IMR-90 (cell line): ENCODE measurements at regions not wholly inside any gene's neighbourhood (a gene's known extent, or its start where the extent isn't known, plus 50 kb on each side); places are given as distances from the start of the nearest gene placed in this dataset.

Experiments
- ATAC-seq: fragments of 200-7000 bp; cut with Tn5 transposase; 2 replicates; pipeline ENCODE4 v1.9.1; 2020; ENCODE audit warnings: low read depth, mild to moderate bottlenecking, moderate library complexity
- BruUV-seq: library from RNA; stranded (reverse); fragments of 400-500 nt; replicated peaks from 2 replicates; lab custom pipeline; 2021; lab: Mats Ljungman, UMichigan
- CTCF ChIA-PET: fragments of 300-600 bp; formaldehyde crosslinking; extraction: SDS; loops from one replicate; lab custom pipeline; 2021; ENCODE audit warnings: antibody characterized with exemption; lab: Yijun Ruan, JAX
- POLR2A ChIA-PET: fragments of 300-600 bp; sonication (Branson Sonifier 250); formaldehyde crosslinking; loops from one replicate; lab custom pipeline; 2022; ENCODE audit warnings: antibody characterized with exemption; ENCODE audit not compliant: unreplicated experiment; lab: Charles Lee
- DNase-seq: peaks from one replicate; pipeline ENCODE4 v3.0.0; 2013
- H2AFZ ChIP-seq: replicated peaks from 2 replicates; pipeline ENCODE3; 2013; ENCODE audit warnings: low read length, mild to moderate bottlenecking; ENCODE audit not compliant: poor library complexity
- H2AK5ac ChIP-seq: 2 replicates; pipeline ENCODE4 v1.6.1; 2013; ENCODE audit warnings: low read depth, low read length, inconsistent platforms
- H2AK9ac ChIP-seq: replicated peaks from 2 replicates; pipeline ENCODE3; 2013; ENCODE audit warnings: mild to moderate bottlenecking, low read depth, low read length, moderate library complexity; ENCODE audit not compliant: poor library complexity
- H2BK120ac ChIP-seq: 2 replicates; pipeline ENCODE4 v1.6.1; 2013; ENCODE audit warnings: low read depth, low read length, inconsistent platforms
- H2BK15ac ChIP-seq: 3 replicates; pipeline ENCODE4 v1.6.1; 2013; ENCODE audit warnings: low read depth, low read length, inconsistent platforms
- H2BK20ac ChIP-seq: 2 replicates; pipeline ENCODE4 v1.6.1; 2013; ENCODE audit warnings: low read depth, mild to moderate bottlenecking, inconsistent platforms, low read length, moderate library complexity
- H2BK5ac ChIP-seq: 2 replicates; pipeline ENCODE4 v1.6.1; 2013; ENCODE audit warnings: mild to moderate bottlenecking, low read depth, low read length, inconsistent platforms; ENCODE audit not compliant: poor library complexity, severe bottlenecking
- H3K14ac ChIP-seq: replicated peaks from 2 replicates; pipeline ENCODE4 v1.6.1; 2013; ENCODE audit warnings: low read depth, low read length, inconsistent platforms
- H3K18ac ChIP-seq: 2 replicates; pipeline ENCODE4 v1.6.1; 2013; ENCODE audit warnings: low read depth, low read length, control low read depth
- H3K23ac ChIP-seq: 2 replicates; pipeline ENCODE4 v1.6.1; 2013; ENCODE audit warnings: low read depth, low read length, inconsistent platforms
- H3K27ac ChIP-seq: 2 replicates; pipeline ENCODE4 v1.5.1; 2013; ENCODE audit warnings: mild to moderate bottlenecking, control low read depth, low read length; ENCODE audit not compliant: insufficient read depth
- H3K27me3 ChIP-seq: 2 replicates; pipeline ENCODE4 v1.6.1; 2013; ENCODE audit warnings: low read length; ENCODE audit not compliant: control insufficient read depth, insufficient read depth
- H3K36me3 ChIP-seq: 2 replicates; pipeline ENCODE4 v1.6.1; 2013; ENCODE audit warnings: low read length, mixed read lengths; ENCODE audit not compliant: control insufficient read depth, insufficient read depth
- H3K4ac ChIP-seq: 2 replicates; pipeline ENCODE4 v1.6.1; 2013; ENCODE audit warnings: low read depth, low read length, inconsistent platforms
- H3K4me1 ChIP-seq: 2 replicates; pipeline ENCODE4 v1.6.1; 2013; ENCODE audit warnings: low read length, mixed read lengths; ENCODE audit not compliant: control insufficient read depth, insufficient read depth
- H3K4me2 ChIP-seq: 2 replicates; pipeline ENCODE4 v1.6.1; 2013; ENCODE audit warnings: low read depth, mild to moderate bottlenecking, control low read depth, low read length, moderate library complexity
- H3K4me3 ChIP-seq: 2 replicates; pipeline ENCODE4 v1.5.1; 2013; ENCODE audit warnings: low read depth, mild to moderate bottlenecking, control low read depth, low read length, moderate library complexity; ENCODE audit not compliant: insufficient read depth
- H3K56ac ChIP-seq: 2 replicates; pipeline ENCODE4 v1.6.1; 2013; ENCODE audit warnings: low read length, inconsistent platforms; ENCODE audit not compliant: insufficient read depth; ENCODE audit errors: extremely low read depth
- H3K79me1 ChIP-seq, 2 experiments: 2 replicates each; pipeline ENCODE4 v1.6.1; 2013; ENCODE audit warnings: low read length in 2 of 2, inconsistent platforms in 1 of 2, low read depth in 1 of 2
- H3K9ac ChIP-seq: 2 replicates; pipeline ENCODE4 v1.6.1; 2013; ENCODE audit warnings: low read depth, low read length, control low read depth
- H3K9me1 ChIP-seq: 2 replicates; pipeline ENCODE4 v1.6.1; 2013; ENCODE audit warnings: low read length, inconsistent platforms; ENCODE audit not compliant: insufficient read depth
- H3K9me3 ChIP-seq: 2 replicates; pipeline ENCODE4 v1.6.1; 2013; ENCODE audit warnings: low read length; ENCODE audit not compliant: control insufficient read depth, insufficient read depth
- H4K20me1 ChIP-seq: 2 replicates; pipeline ENCODE4 v1.6.1; 2013; ENCODE audit warnings: low read length, inconsistent platforms; ENCODE audit not compliant: insufficient read depth
- H4K5ac ChIP-seq: 2 replicates; pipeline ENCODE4 v1.6.1; 2013; ENCODE audit warnings: mild to moderate bottlenecking, low read depth, low read length, control low read depth
- H4K8ac ChIP-seq, 2 experiments: 2 replicates each; pipeline ENCODE4 v1.6.1; 2013; ENCODE audit warnings: low read depth in 2 of 2, low read length in 2 of 2, control low read depth in 1 of 2, inconsistent platforms in 1 of 2
- H4K91ac ChIP-seq: 2 replicates; pipeline ENCODE4 v1.6.1; 2013; ENCODE audit warnings: low read depth, low read length, inconsistent platforms; ENCODE audit not compliant: insufficient read depth
- BHLHE40 ChIP-seq: fragments of 150-350 bp; IDR thresholded peaks from 2 replicates; pipeline ENCODE4 v1.6.1; 2016; ENCODE audit warnings: mild to moderate bottlenecking, low read depth, low read length
- CEBPB ChIP-seq: IDR thresholded peaks from 2 replicates; pipeline ENCODE4 v1.6.1; 2012; ENCODE audit warnings: low read depth, low read length, improper control_type of control experiment
- CHD1 ChIP-seq: IDR thresholded peaks from 2 replicates; pipeline ENCODE4 v1.6.1; 2012; ENCODE audit warnings: low read depth, low read length, improper control_type of control experiment
- CTCF ChIP-seq: conservative IDR thresholded peaks from 2 replicates; pipeline ENCODE4 v1.5.1; 2012; ENCODE audit warnings: mild to moderate bottlenecking, low read depth, low read length, improper control_type of control experiment
- FOS ChIP-seq: fragments of 150-350 bp; IDR thresholded peaks from 2 replicates; pipeline ENCODE4 v1.6.1; 2016; ENCODE audit warnings: low read depth, low read length
- MAFK ChIP-seq: IDR thresholded peaks from 2 replicates; pipeline ENCODE4 v1.6.1; 2012; ENCODE audit warnings: low read depth, low read length, improper control_type of control experiment
- MAZ ChIP-seq: IDR thresholded peaks from 2 replicates; pipeline ENCODE4 v1.6.1; 2012; ENCODE audit warnings: low read depth, mild to moderate bottlenecking, low read length, improper control_type of control experiment, moderate library complexity, borderline replicate concordance
- MXI1 ChIP-seq: IDR thresholded peaks from 2 replicates; pipeline ENCODE4 v1.6.1; 2012; ENCODE audit warnings: low read depth, mild to moderate bottlenecking, low read length, moderate library complexity, borderline replicate concordance
- NFE2L2 ChIP-seq: fragments of 150-350 bp; IDR thresholded peaks from 2 replicates; pipeline ENCODE4 v1.6.1; 2016; ENCODE audit warnings: low read depth, mild to moderate bottlenecking, low read length
- RAD21 ChIP-seq: IDR thresholded peaks from 2 replicates; pipeline ENCODE4 v1.6.1; 2012; ENCODE audit warnings: low read length, improper control_type of control experiment
- RFX5 ChIP-seq: IDR thresholded peaks from 2 replicates; pipeline ENCODE4 v1.8.0; 2012; ENCODE audit warnings: low read depth, mild to moderate bottlenecking, low read length, moderate library complexity
- SMC3 ChIP-seq: fragments of 150-350 bp; IDR thresholded peaks from 2 replicates; pipeline ENCODE4 v1.6.1; 2016; ENCODE audit warnings: low read depth, mild to moderate bottlenecking, antibody characterized with exemption, low read length, moderate library complexity
- USF2 ChIP-seq: fragments of 150-350 bp; IDR thresholded peaks from 2 replicates; pipeline ENCODE4 v1.6.1; 2017; ENCODE audit warnings: mild to moderate bottlenecking, antibody characterized with exemption, low read length, low read depth
- WGBS, 2 experiments: methylation state at CpG; one replicate each; pipeline versions ENCODE4 v1.1.5 to v1.1.7; 2013; ENCODE audit warnings: missing lambda C conversion rate in 2 of 2; ENCODE audit not compliant: insufficient read length in 1 of 2; ENCODE audit errors: extremely low coverage in 2 of 2; 5-methylcytosine and 5-hydroxymethylcytosine counted together
- dilution Hi-C: fragments of 300-500 bp; cut with HindIII; formaldehyde crosslinking; loops from one replicate; pipeline ENCODE4 v1.14.3; 2018; ENCODE audit warnings: low sequenced_read_pairs; ENCODE audit not compliant: unreplicated experiment
- in situ Hi-C: fragments of 300-500 bp; cut with MboI; formaldehyde crosslinking; loops from 3 replicates; pipeline ENCODE4 v1.14.3; 2019; ENCODE audit warnings: low sequenced_read_pairs, inconsistent platforms, mixed read lengths
- intact Hi-C: fragments of 100-400 bp; cut with micrococcal nuclease; formaldehyde crosslinking; loops from 2 replicates; pipeline ENCODE4 v1.10.0; 2022

GRCh38 chr12:123059500-123059899 is 79.0 kb downstream of the ARL6IP4 start (continued):
- TF ChIP-seq CTCF (no peak), MAZ (no peak)

DNA sequence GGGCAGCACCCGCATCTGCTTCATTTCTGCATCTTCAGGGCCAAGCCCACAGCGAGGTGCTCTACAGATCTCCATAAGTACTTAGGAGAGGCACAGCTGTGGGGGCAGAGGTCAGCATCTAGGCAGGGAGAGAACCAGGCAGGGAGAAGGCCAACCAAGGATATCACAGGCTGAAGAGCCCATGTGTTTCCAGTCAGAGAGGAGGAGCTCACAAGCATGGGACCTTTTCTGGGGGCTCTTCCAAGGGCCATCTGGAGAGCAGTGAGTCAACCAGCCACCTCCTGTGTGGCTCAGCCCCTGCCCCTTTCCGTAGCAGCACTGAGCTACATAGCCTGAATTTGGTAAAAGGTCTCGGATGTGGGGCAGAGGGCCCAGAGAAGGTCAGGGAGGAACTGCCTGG is 78.5 kb downstream of the ARL6IP4 start:
- DNase-seq (peak; percentile 49), ATAC-seq (no peak)
- Histone ChIP-seq H3K23ac (no peak overlapping the region), H3K9ac (no peak overlapping the region), H4K20me1 (peaks cover 33% of the 10 kb centered on the region; the same call in 1 of the 2 replicates), H2AK5ac (peak overlapping the region; percentile 60; the same call in 1 of the 2 replicates), H2AFZ (no peak overlapping the region), H3K27ac (no peak overlapping the region), H4K5ac (no peak overlapping the region), H3K9me1 (peaks cover 38% of the 10 kb centered on the region), H2BK5ac (no peak overlapping the region), H3K4me3 (no peak overlapping the region), H2BK15ac (no peak overlapping the region), H3K18ac (no peak overlapping the region), H3K27me3 (no peaks in the 10 kb centered on the region), H3K14ac (no peak overlapping the region), H2BK20ac (no peak overlapping the region), H3K56ac (no peak overlapping the region), H3K4ac (no peak overlapping the region; the same call in 1 of the 2 replicates), H3K4me2 (no peak overlapping the region), H3K4me1 (peaks cover 27% of the 10 kb centered on the region), H3K9me3 (no peaks in the 10 kb centered on the region), H2AK9ac (no peak overlapping the region), H3K79me1 (peaks cover 0 to 36% of the 10 kb centered on the region in 2 experiments; a peak in 2 of 4 replicates), H4K91ac (no peak overlapping the region), H3K36me3 (no peaks in the 10 kb centered on the region), H2BK120ac (no peak overlapping the region), H4K8ac (0 out of 4 replicates have a peak overlapping the region, but pooled peaks of 1 of the 2 experiments have one; percentile 7)
- no CpG with 5 or more reads among the region's 4 CpGs for WGBS, 2 experiments
- intact Hi-C loops: no loop called here
- CTCF ChIA-PET: interaction anchor here (0.9 to 1.6 kb wide), 3 partner anchors 14 to 179 kb away, joined by 3 to 4 read pairs (median 3); no protein-coding TSS in a partner anchor
- in situ Hi-C loops: no loop called here
- no TSS peak for BruUV-seq
- dilution Hi-C loops: no loop called here
- POLR2A ChIA-PET: no interaction called here
- TF ChIP-seq MAFK: no peak
- no peak for TF ChIP-seq NFE2L2
- no peak for TF ChIP-seq CHD1
- TF ChIP-seq RFX5: no peak
- no peak for TF ChIP-seq RAD21
- no peak for TF ChIP-seq USF2
- TF ChIP-seq SMC3: no peak
- no peak for TF ChIP-seq CEBPB
- no peak for TF ChIP-seq BHLHE40
- no peak for TF ChIP-seq FOS
- TF ChIP-seq CTCF: no peak
- no peak for TF ChIP-seq MXI1
